ES-I3 (cell line): ENCODE measurements at regions not wholly inside any gene's neighbourhood (a gene's known extent, or its start where the extent isn't known, plus 50 kb on each side); places are given as distances from the start of the nearest gene placed in this dataset.

Experiments used
- H3K36me3 ChIP-seq: 2 replicates; pipeline ENCODE4 v1.6.1; 2013; ENCODE audit warnings: mild to moderate bottlenecking, low read length, control low read depth, moderate library complexity; ENCODE audit not compliant: insufficient read depth
- H3K4me1 ChIP-seq: 2 replicates; pipeline ENCODE4 v1.6.1; 2013; ENCODE audit warnings: mild to moderate bottlenecking, control low read depth, low read length; ENCODE audit not compliant: insufficient read depth
- H3K9ac ChIP-seq: 2 replicates; pipeline ENCODE4 v1.6.1; 2013; ENCODE audit warnings: low read depth, mild to moderate bottlenecking, low read length, moderate library complexity
- H3K9me3 ChIP-seq: 2 replicates; pipeline ENCODE4 v1.6.1; 2013; ENCODE audit warnings: mild to moderate bottlenecking, low read length, moderate library complexity; ENCODE audit not compliant: control insufficient read depth, insufficient read depth

- Histone ChIP-seq H3K4me1 (no peaks in the 10 kb centered on the region), H3K36me3 (no peaks in the 10 kb centered on the region), H3K9ac (no peak overlapping the region), H3K9me3 (peaks cover 13% of the 10 kb centered on the region)
Measured at GRCh38 chr5:136676685-136677084, 311.3 kb upstream of the TRPC7 start.

- Histone ChIP-seq H3K9me3 (peaks cover 9% of the 10 kb centered on the region), H3K4me1 (no peaks in the 10 kb centered on the region), H3K9ac (no peak overlapping the region), H3K36me3 (no peaks in the 10 kb centered on the region)
Measured at GRCh38 chr5:136675769-136676168, 310.4 kb upstream of the TRPC7 start.

DNA sequence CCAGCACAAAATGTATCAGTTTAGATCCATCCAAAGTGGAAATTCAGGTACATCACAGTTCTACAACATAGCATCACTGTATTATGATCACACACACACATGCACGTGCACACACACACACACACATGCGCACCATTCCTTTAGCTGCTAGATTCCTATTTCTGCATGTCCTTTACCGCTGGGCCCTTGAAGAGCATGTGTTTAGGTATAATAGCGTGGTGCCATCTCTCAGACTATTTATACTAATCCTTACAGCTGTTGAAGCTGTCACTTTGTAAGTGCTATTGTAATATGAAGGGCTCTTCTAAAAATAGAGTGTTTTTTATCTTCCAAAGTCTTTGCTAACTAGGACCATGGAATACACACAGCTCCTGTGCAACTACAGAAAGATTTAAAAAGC lies 308.8 kb upstream of the TRPC7 start:
- Histone ChIP-seq H3K9me3 (no peaks in the 10 kb centered on the region), H3K4me1 (no peaks in the 10 kb centered on the region), H3K9ac (no peak overlapping the region), H3K36me3 (no peaks in the 10 kb centered on the region)

DNA sequence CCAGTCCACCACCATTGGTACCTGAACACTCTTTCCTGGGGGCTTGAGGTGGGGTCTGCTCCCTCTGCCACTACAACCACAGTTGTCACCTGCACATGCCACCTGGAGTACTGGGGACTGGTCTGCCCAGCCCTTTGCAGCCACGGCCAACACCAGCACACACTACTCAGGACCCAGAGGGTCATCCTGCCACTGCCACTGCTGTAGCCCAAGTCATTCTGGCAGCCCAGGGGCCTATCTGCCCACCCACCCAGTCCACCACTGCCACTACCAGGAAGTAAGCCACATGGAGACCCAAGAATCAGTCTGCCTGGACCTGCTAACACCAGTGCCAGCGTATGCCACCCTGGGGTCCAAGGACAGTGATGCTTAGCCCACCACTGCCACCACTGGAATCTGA lies 302.4 kb upstream of the TRPC7 start:
- no peak overlapping the region for H3K9ac ChIP-seq
- peaks cover 5% of the 10 kb centered on the region for H3K4me1 ChIP-seq
- H3K9me3 ChIP-seq: no peaks in the 10 kb centered on the region

GRCh38 chr5:136666970-136667620 lies 301.8 kb upstream of the TRPC7 start:
- Histone ChIP-seq H3K9me3 (no peaks in the 10 kb centered on the region), H3K36me3 (no peaks in the 10 kb centered on the region), H3K4me1 (peaks cover 5% of the 10 kb centered on the region), H3K9ac (no peak overlapping the region)

More for the DNA sequence above, 302.4 kb upstream of the TRPC7 start:
- H3K36me3 ChIP-seq: no peaks in the 10 kb centered on the region

DNA sequence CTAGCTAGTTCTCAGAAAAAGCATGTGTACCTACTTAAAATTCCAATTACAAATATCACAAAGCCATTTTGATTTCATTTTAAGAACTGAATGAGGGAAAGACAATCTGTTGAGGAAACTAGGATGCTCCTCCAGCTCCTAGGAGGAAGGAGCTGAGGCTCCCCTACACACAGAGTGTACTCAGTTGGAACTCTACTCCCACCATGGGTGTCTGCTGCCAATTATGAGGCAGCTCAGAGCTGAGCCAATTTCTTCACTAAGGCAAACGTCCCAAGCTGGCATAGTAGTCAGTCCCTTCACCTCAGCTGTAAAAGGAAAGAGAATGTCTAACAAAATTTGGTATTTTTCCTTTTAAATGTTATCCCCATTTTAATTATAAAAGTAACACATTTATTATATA lies 300.0 kb upstream of the TRPC7 start:
- Histone ChIP-seq H3K9me3 (no peaks in the 10 kb centered on the region), H3K36me3 (no peaks in the 10 kb centered on the region), H3K9ac (no peak overlapping the region), H3K4me1 (peaks cover 5% of the 10 kb centered on the region)

GRCh38 chr5:136661026-136661425 lies 295.7 kb upstream of the TRPC7 start:
- no peak overlapping the region for H3K9ac ChIP-seq
- no peaks in the 10 kb centered on the region for H3K4me1 ChIP-seq
- H3K36me3 ChIP-seq: no peaks in the 10 kb centered on the region

GRCh38 chr5:136656811-136657210 lies 291.5 kb upstream of the TRPC7 start:
- H3K9me3 ChIP-seq: no peaks in the 10 kb centered on the region
- no peak overlapping the region for H3K9ac ChIP-seq
- H3K4me1 ChIP-seq: no peaks in the 10 kb centered on the region

More at GRCh38 chr5:136661026-136661425, 295.7 kb upstream of the TRPC7 start:
- H3K9me3 ChIP-seq: no peaks in the 10 kb centered on the region

GRCh38 chr5:136655468-136655867 lies 290.1 kb upstream of the TRPC7 start:
- Histone ChIP-seq H3K9me3 (no peaks in the 10 kb centered on the region), H3K36me3 (no peaks in the 10 kb centered on the region), H3K9ac (no peak overlapping the region), H3K4me1 (no peaks in the 10 kb centered on the region)

More at GRCh38 chr5:136656811-136657210, 291.5 kb upstream of the TRPC7 start:
- H3K36me3 ChIP-seq: no peaks in the 10 kb centered on the region

DNA sequence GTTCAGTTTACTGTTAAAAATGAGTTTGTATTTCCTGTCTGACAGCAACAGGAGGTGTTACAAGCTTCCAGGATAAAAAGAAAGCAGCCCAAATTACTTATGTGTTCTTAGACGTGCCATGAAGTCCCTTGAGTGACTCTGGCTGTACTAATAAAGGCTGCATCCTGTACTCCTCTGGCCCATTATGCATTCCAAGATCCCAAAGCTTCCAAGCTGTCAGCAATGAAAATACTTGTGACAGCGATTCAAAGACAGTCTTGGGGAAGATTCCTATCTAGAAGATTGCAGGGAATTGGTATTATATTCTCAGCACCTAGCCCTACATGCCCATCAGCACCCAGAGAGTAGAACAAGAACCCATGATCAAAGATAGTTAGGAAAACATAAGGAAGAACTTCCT lies 281.6 kb upstream of the TRPC7 start:
- Histone ChIP-seq H3K9me3 (no peaks in the 10 kb centered on the region), H3K4me1 (no peaks in the 10 kb centered on the region), H3K36me3 (no peaks in the 10 kb centered on the region), H3K9ac (no peak overlapping the region)

DNA sequence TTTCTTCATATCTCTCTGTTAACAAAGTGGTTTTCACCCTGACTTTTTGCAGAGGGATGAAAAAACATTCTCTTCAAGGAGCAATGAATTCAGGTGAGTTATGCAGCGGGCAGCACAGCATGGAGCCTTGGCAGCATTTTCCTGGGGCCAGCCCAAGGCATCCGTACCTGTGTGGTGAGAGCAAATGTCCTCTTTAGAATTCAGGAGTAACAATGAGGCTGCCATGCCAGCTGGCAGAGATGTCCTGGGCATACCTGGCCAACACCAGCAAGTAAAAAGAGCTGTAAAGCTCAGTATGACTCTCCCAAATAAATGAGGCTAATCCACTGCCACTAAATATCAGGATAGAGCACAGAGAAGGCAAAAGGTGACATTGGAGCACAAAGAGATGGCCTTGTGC lies 277.6 kb upstream of the TRPC7 start:
- H3K36me3 ChIP-seq: no peaks in the 10 kb centered on the region
- no peaks in the 10 kb centered on the region for H3K4me1 ChIP-seq
- no peaks in the 10 kb centered on the region for H3K9me3 ChIP-seq
- H3K9ac ChIP-seq: no peak overlapping the region

GRCh38 chr5:136639616-136640015 lies 274.3 kb upstream of the TRPC7 start:
- Histone ChIP-seq H3K9ac (no peak overlapping the region), H3K4me1 (no peaks in the 10 kb centered on the region), H3K9me3 (no peaks in the 10 kb centered on the region; the same call in 1 of the 2 replicates), H3K36me3 (no peaks in the 10 kb centered on the region)

GRCh38 chr5:136638084-136638483 lies 272.7 kb upstream of the TRPC7 start:
- Histone ChIP-seq H3K4me1 (no peaks in the 10 kb centered on the region), H3K9ac (no peak overlapping the region), H3K36me3 (no peaks in the 10 kb centered on the region), H3K9me3 (no peaks in the 10 kb centered on the region; the same call in 1 of the 2 replicates)

- Histone ChIP-seq H3K4me1 (no peaks in the 10 kb centered on the region), H3K9ac (no peak overlapping the region), H3K36me3 (no peaks in the 10 kb centered on the region), H3K9me3 (no peaks in the 10 kb centered on the region; the same call in 1 of the 2 replicates)
Measured at GRCh38 chr5:136636001-136636400, 270.7 kb upstream of the TRPC7 start.

GRCh38 chr5:136631186-136631585 lies 265.8 kb upstream of the TRPC7 start:
- H3K4me1 ChIP-seq: no peaks in the 10 kb centered on the region
- H3K9ac ChIP-seq: no peak overlapping the region
- no peaks in the 10 kb centered on the region for H3K36me3 ChIP-seq
- no peaks in the 10 kb centered on the region; the same call in 1 of the 2 replicates for H3K9me3 ChIP-seq
